ENCODE measurements at regions not wholly inside any gene's neighbourhood (a gene's known extent, or its start where the extent isn't known, plus 50 kb on each side); places are given as distances from the start of the nearest gene placed in this dataset.

GRCh38 chr16:26648851-26649250 is 417.9 kb upstream of the C16orf82 start:
- TF ChIP-seq MAX (IDR thresholded peaks at IDR 0.05; ENCODE audit: low read depth, low read length), result no peak
- TF ChIP-seq CTCF (IDR thresholded peaks at IDR 0.05; ENCODE audit: low read depth, low read length), result no peak
